SK-N-MC (cell line): ENCODE measurements at regions not wholly inside any gene's neighbourhood (a gene's known extent, or its start where the extent isn't known, plus 50 kb on each side); places are given as distances from the start of the nearest gene placed in this dataset.

Experiments
- DNase-seq: peaks from one replicate; pipeline ENCODE4 v3.0.0-alpha.2; 2011; ENCODE audit warnings: low read depth, low spot score
- H3K27ac ChIP-seq: fragments of 200-600 bp; sonication (generic); 2 replicates; pipeline ENCODE4 v1.5.1; 2016; ENCODE audit warnings: mixed run types
- H3K36me3 ChIP-seq: fragments of 200-600 bp; sonication (generic); 2 replicates; pipeline ENCODE4 v1.6.1; 2017; ENCODE audit warnings: antibody characterized with exemption, low read length, mixed read lengths; ENCODE audit not compliant: insufficient read depth
- H3K4me3 ChIP-seq: fragments of 200-600 bp; sonication (generic); 2 replicates; pipeline ENCODE4 v1.5.1; 2016
- H3K9ac ChIP-seq: fragments of 200-600 bp; sonication (generic); 2 replicates; pipeline ENCODE4 v1.8.0; 2017; ENCODE audit warnings: mixed run types, mixed read lengths; ENCODE audit not compliant: insufficient read length
- H3K9me3 ChIP-seq: fragments of 200-600 bp; sonication (generic); 2 replicates; pipeline ENCODE4 v1.6.1; 2017; ENCODE audit warnings: low read depth, mild to moderate bottlenecking, antibody characterized with exemption, low read length, moderate library complexity, mixed read lengths
- EZH2 ChIP-seq: fragments of 200-600 bp; sonication (generic); IDR thresholded peaks from one replicate; pipeline ENCODE4 v1.6.1; 2017; ENCODE audit warnings: antibody characterized with exemption
- FOXP2 ChIP-seq: optimal IDR thresholded peaks from 2 replicates; pipeline ENCODE3; 2011; ENCODE audit warnings: mild to moderate bottlenecking, moderate library complexity; ENCODE audit not compliant: insufficient read depth; ENCODE audit errors: extremely low read length, control extremely low read depth
- POLR2AphosphoS5 ChIP-seq: IDR thresholded peaks from 2 replicates; pipeline ENCODE4 v1.6.1; 2012; ENCODE audit warnings: mild to moderate bottlenecking, low read depth, low read length, borderline replicate concordance

DNA sequence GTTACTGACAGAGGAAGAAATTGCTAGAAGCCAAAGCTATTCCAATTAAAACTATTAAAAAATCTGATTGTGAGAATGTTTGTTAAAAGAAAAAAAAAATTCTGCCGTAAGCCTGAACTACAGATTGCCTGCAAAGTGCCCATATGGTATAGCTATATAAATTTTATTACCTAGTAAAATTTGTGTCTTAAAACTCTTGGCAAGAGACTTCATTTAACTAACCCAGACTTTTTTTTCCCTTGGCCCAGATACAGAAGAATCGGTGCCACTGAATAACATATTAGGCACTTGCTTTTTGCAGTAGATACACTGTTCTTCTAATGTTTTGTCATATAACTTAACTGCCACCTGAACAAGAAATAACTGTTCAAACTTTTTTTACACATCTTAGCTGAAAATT is 125.5 kb downstream of the RPS29 start:
- no peaks in the 10 kb centered on the region for H3K9me3 ChIP-seq
- no peaks in the 10 kb centered on the region for H3K36me3 ChIP-seq
- TF ChIP-seq POLR2AphosphoS5 (no peak), FOXP2 (no peak), EZH2 (no peak)
- H3K27ac ChIP-seq: no peak overlapping the region
- DNase-seq: no peak
- H3K4me3 ChIP-seq: no peak overlapping the region
- H3K9ac ChIP-seq: no peak overlapping the region

DNA sequence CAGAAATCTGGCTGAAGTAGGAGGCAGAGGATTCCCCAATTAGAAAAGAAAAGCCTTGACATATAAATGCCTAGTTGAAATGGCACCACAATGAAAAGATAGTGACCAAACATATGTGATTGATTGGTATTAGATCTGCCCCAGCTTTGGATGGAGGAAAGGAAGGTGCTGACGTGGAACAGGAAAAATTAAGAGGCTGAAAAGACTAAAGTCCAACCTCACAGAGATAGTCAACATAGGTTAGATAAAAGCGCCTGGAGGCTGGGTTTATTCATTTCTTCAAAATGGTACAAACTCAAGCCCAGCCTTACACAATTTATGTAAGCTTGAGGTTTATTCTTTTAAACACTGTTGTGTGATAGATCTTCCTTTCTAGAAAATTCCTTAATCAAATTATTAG is 129.6 kb downstream of the RPS29 start:
- no peak overlapping the region for H3K27ac ChIP-seq
- no peaks in the 10 kb centered on the region for H3K9me3 ChIP-seq
- H3K9ac ChIP-seq: no peak overlapping the region
- no peak overlapping the region for H3K4me3 ChIP-seq
- no peaks in the 10 kb centered on the region for H3K36me3 ChIP-seq
- no peak for DNase-seq
- TF ChIP-seq FOXP2: no peak
- TF ChIP-seq EZH2: no peak
- TF ChIP-seq POLR2AphosphoS5: no peak

DNA sequence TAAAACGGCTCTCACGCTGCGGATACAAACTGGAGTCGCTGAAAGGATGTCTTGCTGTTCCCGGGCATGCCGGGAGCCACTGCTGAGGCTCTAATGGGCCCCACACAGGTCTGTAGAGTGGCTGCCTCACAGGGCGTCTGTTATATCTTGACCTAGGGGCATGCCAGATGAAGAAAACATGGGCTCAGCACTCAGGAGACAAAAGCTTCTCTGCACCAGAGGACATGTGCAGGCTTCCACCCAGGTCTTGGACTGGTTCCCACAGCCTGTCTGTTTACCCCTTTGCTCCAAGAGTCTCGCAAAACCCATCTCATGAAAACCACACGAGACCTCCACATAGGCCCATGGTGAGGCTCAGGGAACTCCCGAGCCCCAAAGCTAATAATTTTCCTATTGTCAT is 134.2 kb downstream of the RPS29 start:
- H3K27ac ChIP-seq: no peak overlapping the region
- H3K36me3 ChIP-seq: no peaks in the 10 kb centered on the region
- H3K9me3 ChIP-seq: no peaks in the 10 kb centered on the region; the same call in 1 of the 2 replicates
- no peak overlapping the region for H3K9ac ChIP-seq
- no peak overlapping the region for H3K4me3 ChIP-seq
- no peak for DNase-seq
- no peak for TF ChIP-seq FOXP2
- TF ChIP-seq EZH2: no peak
- TF ChIP-seq POLR2AphosphoS5: no peak

DNA sequence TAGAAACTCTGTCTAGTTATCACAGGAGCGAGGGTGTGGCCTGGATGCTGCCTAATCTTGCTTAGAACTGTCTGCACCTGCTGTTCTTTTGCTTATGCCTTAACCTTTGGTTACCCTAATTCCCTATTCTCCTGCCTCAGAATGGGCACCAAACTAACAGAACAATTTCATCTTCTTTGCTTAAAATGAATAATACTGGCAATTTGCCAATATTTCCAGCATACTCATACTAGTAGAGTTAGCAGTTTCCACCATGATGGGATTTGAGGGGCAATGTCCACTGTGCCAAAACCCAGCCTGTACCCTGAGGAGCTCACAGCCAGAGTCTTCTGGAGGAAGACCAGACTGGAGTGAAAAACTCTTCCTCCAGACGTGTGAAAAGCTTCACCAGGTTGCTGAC is 136.4 kb downstream of the RPS29 start:
- no peaks in the 10 kb centered on the region for H3K36me3 ChIP-seq
- H3K9me3 ChIP-seq: peaks cover 2% of the 10 kb centered on the region; the same call in 1 of the 2 replicates
- no peak overlapping the region for H3K9ac ChIP-seq
- DNase-seq: no peak
- no peak overlapping the region for H3K4me3 ChIP-seq
- TF ChIP-seq EZH2 (no peak), FOXP2 (no peak), POLR2AphosphoS5 (no peak)
- H3K27ac ChIP-seq: no peak overlapping the region

DNA sequence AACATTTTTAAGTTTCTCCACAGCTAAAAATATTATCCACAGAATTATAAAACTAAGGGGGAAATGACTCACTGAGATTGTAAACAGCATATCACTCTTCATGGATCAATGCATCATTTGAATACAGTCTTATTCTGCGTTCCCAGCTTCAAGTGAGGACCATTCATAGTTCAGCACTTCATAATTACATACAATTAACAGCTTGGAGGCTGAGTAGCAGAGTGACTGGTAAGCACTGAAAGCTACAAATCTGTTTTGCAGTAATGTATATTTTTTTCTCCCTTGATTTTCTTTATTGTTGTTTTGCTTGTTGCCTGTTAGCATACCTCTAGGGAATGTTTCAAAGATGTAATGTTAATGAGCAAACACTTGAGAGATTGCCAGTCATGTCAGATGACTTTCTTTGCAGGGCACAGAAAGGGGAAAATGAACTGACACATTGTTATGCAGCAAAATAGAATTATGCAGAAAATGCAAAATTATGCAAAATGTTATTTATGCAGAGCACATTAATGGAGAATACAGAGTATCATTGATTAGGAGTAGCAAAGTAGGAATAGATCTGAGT is 138.6 kb downstream of the RPS29 start:
- peaks cover 2% of the 10 kb centered on the region; the same call in 1 of the 2 replicates for H3K9me3 ChIP-seq
- H3K9ac ChIP-seq: no peak overlapping the region
- no peak overlapping the region for H3K4me3 ChIP-seq
- no peak overlapping the region for H3K27ac ChIP-seq
- TF ChIP-seq POLR2AphosphoS5: no peak
- TF ChIP-seq FOXP2: no peak
- no peak for TF ChIP-seq EZH2
- no peaks in the 10 kb centered on the region for H3K36me3 ChIP-seq
- no peak for DNase-seq

DNA sequence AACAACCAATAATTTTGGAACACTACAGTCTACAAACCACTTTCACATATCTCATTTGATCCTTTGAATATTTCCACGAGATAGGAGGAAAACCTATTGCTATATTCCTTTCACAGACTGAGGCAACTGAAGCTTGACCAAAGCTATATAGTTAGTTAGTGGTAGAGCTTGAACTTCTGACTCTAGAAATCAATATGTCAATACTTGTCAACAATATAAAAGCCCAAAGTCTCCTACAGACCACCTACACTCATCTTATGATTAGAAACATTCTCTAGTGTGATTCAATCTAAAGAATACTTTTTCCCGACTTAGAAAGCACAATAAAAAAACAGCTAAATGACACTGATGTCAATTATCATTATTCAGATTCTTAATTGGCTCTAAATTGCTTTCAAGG is 139.4 kb downstream of the RPS29 start:
- Histone ChIP-seq H3K36me3 (no peaks in the 10 kb centered on the region), H3K9ac (no peak overlapping the region), H3K27ac (no peak overlapping the region), H3K9me3 (peaks cover 2% of the 10 kb centered on the region; the same call in 1 of the 2 replicates), H3K4me3 (no peak overlapping the region)
- TF ChIP-seq EZH2 (no peak), POLR2AphosphoS5 (no peak), FOXP2 (no peak)
- DNase-seq: no peak

DNA sequence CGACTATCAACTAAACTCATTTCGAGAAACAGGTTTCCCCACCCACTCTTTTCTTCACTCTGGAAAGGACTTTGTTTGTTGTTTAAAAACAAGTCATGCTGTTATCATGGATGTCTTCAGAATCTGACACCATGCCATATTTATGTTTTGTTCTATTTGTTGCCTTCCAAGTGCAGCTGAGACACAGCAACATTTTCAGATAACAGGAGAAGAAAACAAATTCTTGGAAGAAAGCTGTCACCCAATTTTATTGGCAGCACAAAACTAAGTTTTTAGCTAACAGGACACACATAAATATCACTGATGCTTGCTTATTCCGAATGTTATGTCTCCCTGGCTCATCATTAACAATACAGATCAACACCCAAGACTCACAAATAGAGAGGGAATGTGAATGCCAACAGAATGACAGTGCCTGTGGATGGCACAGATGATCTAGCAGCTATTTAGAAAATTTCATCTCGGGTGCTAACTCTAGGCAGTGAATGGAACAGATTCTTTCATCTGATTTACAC is 147.9 kb downstream of the RPS29 start:
- Histone ChIP-seq H3K9ac (no peak overlapping the region), H3K4me3 (no peak overlapping the region), H3K9me3 (0 out of 2 replicates have a peak, but pooled peaks cover 2% of the 10 kb centered on the region), H3K36me3 (no peaks in the 10 kb centered on the region), H3K27ac (no peak overlapping the region)
- TF ChIP-seq EZH2 (no peak), FOXP2 (no peak), POLR2AphosphoS5 (no peak)
- DNase-seq: no peak

DNA sequence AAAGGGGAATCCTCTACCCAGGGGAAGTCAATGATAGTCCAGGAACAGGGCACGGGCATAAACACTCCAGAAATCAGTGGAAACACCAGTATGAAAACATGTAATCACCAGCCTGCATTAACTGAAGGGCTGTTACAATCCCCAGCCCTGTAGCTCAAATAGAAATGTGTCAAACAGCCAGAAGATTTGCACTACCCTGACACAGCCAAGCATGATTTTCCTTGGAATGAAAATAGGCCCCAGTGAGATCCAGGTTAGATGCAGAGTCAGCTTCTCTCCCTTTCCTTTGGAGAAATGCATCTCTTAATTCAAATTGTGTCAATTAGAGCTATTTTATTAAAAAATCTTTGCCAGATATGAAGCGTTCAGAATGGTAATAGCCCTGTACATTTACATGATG is 158.1 kb downstream of the RPS29 start:
- no peak overlapping the region for H3K4me3 ChIP-seq
- H3K9me3 ChIP-seq: 0 out of 2 replicates have a peak, but pooled peaks cover under 1% of the 10 kb centered on the region
- TF ChIP-seq EZH2: no peak
- no peak for TF ChIP-seq POLR2AphosphoS5
- TF ChIP-seq FOXP2: no peak
- no peak overlapping the region for H3K27ac ChIP-seq
- DNase-seq: no peak
- no peaks in the 10 kb centered on the region for H3K36me3 ChIP-seq
- no peak overlapping the region for H3K9ac ChIP-seq

DNA sequence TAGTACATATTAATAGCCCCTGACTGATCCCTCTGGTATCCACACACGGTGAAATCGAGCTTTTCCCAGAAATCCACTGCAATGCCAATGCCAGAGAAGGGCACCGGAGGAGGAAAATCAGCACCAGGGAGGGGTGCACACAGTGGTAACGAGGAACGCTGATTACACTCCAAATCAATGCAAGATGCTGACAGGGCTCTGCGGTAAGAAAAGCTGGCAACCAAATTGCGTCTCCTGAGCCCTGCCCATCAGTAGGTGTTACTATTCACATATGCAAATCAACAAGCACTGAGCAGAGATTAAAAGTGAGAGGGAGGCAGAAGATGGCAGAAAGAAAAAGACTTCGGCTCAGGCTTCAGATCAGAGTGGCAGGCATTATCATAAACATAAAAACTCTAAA is 159.1 kb downstream of the RPS29 start:
- Histone ChIP-seq H3K9ac (no peak overlapping the region), H3K4me3 (no peak overlapping the region), H3K27ac (no peak overlapping the region), H3K36me3 (no peaks in the 10 kb centered on the region), H3K9me3 (no peaks in the 10 kb centered on the region)
- no peak for DNase-seq
- TF ChIP-seq EZH2 (no peak), FOXP2 (no peak)
